Suprapubic skin (tissue), 4 donors: ENCODE measurements at regions not wholly inside any gene's neighbourhood (a gene's known extent, or its start where the extent isn't known, plus 50 kb on each side); places are given as distances from the start of the nearest gene placed in this dataset.

Experiments used
- CTCF ChIP-seq, 2 donors: fragments of 200-600 bp in 1 of 2; fragments of 450-650 bp in 1 of 2; sonication (generic) in 1 of 2; IDR thresholded peaks; one replicate each; pipeline ENCODE4 v1.5.1; 2016 to 2019; ENCODE audit warnings: antibody characterized with exemption in 2 of 2, mild to moderate bottlenecking in 1 of 2, moderate library complexity in 1 of 2
- EP300 ChIP-seq: sonication (generic); formaldehyde crosslinking; IDR thresholded peaks from one replicate; pipeline ENCODE4 v1.6.1; 2017; ENCODE audit warnings: antibody characterized with exemption
- POLR2A ChIP-seq, 2 donors: fragments of 450-650 bp; IDR thresholded peaks; one replicate each; pipeline ENCODE4 v1.6.1; 2017; ENCODE audit warnings: antibody characterized with exemption in 2 of 2, mild to moderate bottlenecking in 2 of 2, moderate library complexity in 2 of 2
- POLR2AphosphoS5 ChIP-seq, 3 donors: sonication (generic); formaldehyde crosslinking; IDR thresholded peaks; one replicate each; pipeline ENCODE4 v1.6.1; 2017; ENCODE audit warnings: antibody characterized with exemption in 3 of 3

- TF ChIP-seq POLR2A (IDR thresholded peaks at IDR 0.05): no peak
- TF ChIP-seq CTCF (IDR thresholded peaks at IDR 0.05): no peak
- no peak for TF ChIP-seq EP300
- TF ChIP-seq POLR2AphosphoS5 (IDR thresholded peaks at IDR 0.05): no peak
These were observed 224.7 kb downstream of the PIK3R1 start for GRCh38 chr5:68440245-68440644.
